ENCODE measurements at regions not wholly inside any gene's neighbourhood (a gene's known extent, or its start where the extent isn't known, plus 50 kb on each side); places are given as distances from the start of the nearest gene placed in this dataset.

- TF ChIP-seq EEA1 (CRISPR knock-in tag; IDR thresholded peaks at IDR 0.05; ENCODE audit: borderline replicate concordance) = no peak
- TF ChIP-seq KLF16 (CRISPR knock-in tag; IDR thresholded peaks at IDR 0.05) = peak in 1 of 2 experiments; percentile 53; a peak in 1 of 4 replicates
- TF ChIP-seq ZMYM4 (CRISPR knock-in tag; IDR thresholded peaks at IDR 0.05) = peak; percentile 89
- no peak for TF ChIP-seq THRA (CRISPR knock-in tag; IDR thresholded peaks at IDR 0.05; ENCODE audit: borderline replicate concordance)
- no peak for TF ChIP-seq RFX5 (IDR thresholded peaks at IDR 0.05; ENCODE audit: low read depth, low read length)
- peak; percentile 13; the same call in 1 of the 2 replicates for TF ChIP-seq GMEB1 (CRISPR knock-in tag; IDR thresholded peaks at IDR 0.05; ENCODE audit: borderline replicate concordance)
- TF ChIP-seq ZNF543 (CRISPR knock-in tag; IDR thresholded peaks at IDR 0.05) = no peak
- no peak for TF ChIP-seq ZMAT3 (CRISPR knock-in tag; conservative IDR thresholded peaks at IDR 0.05)
- TF ChIP-seq ZNF558 (CRISPR knock-in tag; IDR thresholded peaks at IDR 0.05; ENCODE audit: borderline replicate concordance) = no peak
- TF ChIP-seq SUZ12 (IDR thresholded peaks at IDR 0.05; ENCODE audit: low read depth, low read length) = no peak
- TF ChIP-seq ZNF431 (CRISPR knock-in tag; IDR thresholded peaks at IDR 0.05; ENCODE audit: borderline replicate concordance, low read depth) = no peak
- no peak; the same call in 1 of the 2 replicates for TF ChIP-seq HMG20B (CRISPR knock-in tag; conservative IDR thresholded peaks at IDR 0.05)
- TF ChIP-seq STAG1 (CRISPR knock-in tag; IDR thresholded peaks at IDR 0.05) = peak; percentile 20; the same call in 1 of the 2 replicates
- TF ChIP-seq NR3C1 (CRISPR knock-in tag; IDR thresholded peaks at IDR 0.05) = no peak
- TF ChIP-seq SNAPC4 (CRISPR knock-in tag; IDR thresholded peaks at IDR 0.05) = no peak
- TF ChIP-seq ZNF260 (CRISPR knock-in tag; IDR thresholded peaks at IDR 0.05; ENCODE audit: borderline replicate concordance, low read depth) = no peak
- no peak for TF ChIP-seq ATF3 (CRISPR knock-in tag; IDR thresholded peaks at IDR 0.05)
- TF ChIP-seq TFE3 (CRISPR knock-in tag; IDR thresholded peaks at IDR 0.05) = peak; percentile 84
- 0 out of 2 replicates have a peak, but pooled peaks have one; percentile 1 for TF ChIP-seq MAFF (IDR thresholded peaks at IDR 0.05; ENCODE audit: low read depth, low read length)
- 0 out of 2 replicates have a peak, but pooled peaks have one; percentile 56 for TF ChIP-seq ZSCAN9 (CRISPR knock-in tag; IDR thresholded peaks at IDR 0.05; ENCODE audit: borderline replicate concordance)
Observed at GRCh38 chr13:72545030-72545719, 182.3 kb downstream of the MZT1 start (continued).
